ENCODE measurements at regions not wholly inside any gene's neighbourhood (a gene's known extent, or its start where the extent isn't known, plus 50 kb on each side); places are given as distances from the start of the nearest gene placed in this dataset.

DNA sequence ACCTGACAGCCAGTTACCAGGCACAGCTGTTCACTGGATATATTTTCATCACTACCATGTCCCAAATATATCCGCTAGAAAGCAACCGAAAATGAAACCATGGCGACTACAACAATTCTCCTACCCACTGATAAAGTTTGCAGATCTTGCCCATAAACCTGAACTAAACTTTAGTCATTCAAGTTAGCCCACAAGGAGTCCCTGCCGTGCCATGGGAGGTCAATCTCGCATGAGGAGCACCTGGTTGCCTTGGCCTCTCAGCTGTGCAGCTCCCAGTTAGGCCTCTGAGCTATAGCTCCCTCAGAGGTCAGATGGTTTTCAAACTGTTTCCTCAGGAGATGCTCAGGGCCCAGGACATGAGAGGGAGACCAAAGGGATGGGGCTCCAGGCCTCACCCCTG is 211.1 kb upstream of the RNF32 start:
- H3K27me3 ChIP-seq (ENCODE audit: control insufficient read depth, insufficient read depth, low read length): no peaks in the 10 kb centered on the region
- no peaks in the 10 kb centered on the region for H3K36me3 ChIP-seq (ENCODE audit: control insufficient read depth, insufficient read depth, low read length)
- H3K27ac ChIP-seq (ENCODE audit: insufficient read depth, low read length): no peak overlapping the region
- H4K20me1 ChIP-seq (ENCODE audit: control insufficient read depth, extremely low read depth, insufficient read depth, low read length): no peaks in the 10 kb centered on the region
- H2AFZ ChIP-seq (ENCODE audit: low read length): no peak overlapping the region
- H3K4me2 ChIP-seq (ENCODE audit: extremely low read depth, insufficient read depth, low read length): no peak overlapping the region
- no peak for DNase-seq (ENCODE audit: low read depth in 2 of 2)
- no peaks in the 10 kb centered on the region for H3K4me1 ChIP-seq (ENCODE audit: control insufficient read depth, extremely low read depth, insufficient read depth, low read length)
- no peaks in the 10 kb centered on the region for H3K79me2 ChIP-seq (ENCODE audit: control insufficient read depth, insufficient read depth, low read length)
- no peak overlapping the region for H3K9ac ChIP-seq (ENCODE audit: insufficient read depth, low read length)
- no peaks in the 10 kb centered on the region for H3K9me3 ChIP-seq (ENCODE audit: control insufficient read depth, insufficient read depth, low read depth, low read length)
- TF ChIP-seq CTCF (conservative IDR thresholded peaks at IDR 0.05 in 1 of 2, IDR thresholded peaks at IDR 0.05 in 1 of 2; ENCODE audit: low read depth in 1 of 2, low read length in 2 of 2): no peak
- no peak for TF ChIP-seq EZH2 (IDR thresholded peaks at IDR 0.05; ENCODE audit: low read length, missing control alignments)
- no peak overlapping the region for H3K4me3 ChIP-seq (replicated peaks in 1 of 4; ENCODE audit: control extremely low read depth in 1 of 4, insufficient read depth in 1 of 4, low read depth in 3 of 4, low read length in 4 of 4)

DNA sequence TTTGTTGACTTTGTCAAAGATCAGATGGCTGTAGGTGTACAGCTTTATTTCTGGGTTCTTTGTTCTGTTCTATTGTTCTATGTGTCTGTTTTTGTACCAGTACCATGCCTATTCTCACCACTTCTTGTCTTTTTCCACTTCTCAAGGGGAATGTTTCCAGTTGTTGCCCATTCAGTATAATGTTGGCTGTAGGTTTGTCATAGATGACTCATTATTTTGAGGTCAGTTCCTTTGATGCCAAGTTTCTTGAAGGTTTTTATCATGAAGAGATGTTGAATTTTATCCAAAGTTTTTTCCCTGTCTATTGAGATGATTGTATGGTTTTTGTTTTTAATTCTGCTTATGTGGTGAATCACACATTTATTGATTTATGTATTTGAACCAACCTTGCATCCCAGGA is 216.7 kb upstream of the RNF32 start:
- no peaks in the 10 kb centered on the region for H4K20me1 ChIP-seq (ENCODE audit: control insufficient read depth, extremely low read depth, insufficient read depth, low read length)
- no peak overlapping the region for H3K4me2 ChIP-seq (ENCODE audit: extremely low read depth, insufficient read depth, low read length)
- H3K27me3 ChIP-seq (ENCODE audit: control insufficient read depth, insufficient read depth, low read length): no peaks in the 10 kb centered on the region
- H3K4me3 ChIP-seq (replicated peaks in 1 of 4; ENCODE audit: control extremely low read depth in 1 of 4, insufficient read depth in 1 of 4, low read depth in 3 of 4, low read length in 4 of 4): no peak overlapping the region
- H2AFZ ChIP-seq (ENCODE audit: low read length): no peak overlapping the region
- H3K79me2 ChIP-seq (ENCODE audit: control insufficient read depth, insufficient read depth, low read length): no peaks in the 10 kb centered on the region
- H3K36me3 ChIP-seq (ENCODE audit: control insufficient read depth, insufficient read depth, low read length): no peaks in the 10 kb centered on the region
- DNase-seq (ENCODE audit: low read depth in 2 of 2): peak in 1 of 2 donors; percentile 2
- TF ChIP-seq CTCF (conservative IDR thresholded peaks at IDR 0.05 in 1 of 2, IDR thresholded peaks at IDR 0.05 in 1 of 2; ENCODE audit: low read depth in 1 of 2, low read length in 2 of 2): no peak
- H3K9me3 ChIP-seq (ENCODE audit: control insufficient read depth, insufficient read depth, low read depth, low read length): no peaks in the 10 kb centered on the region
- H3K9ac ChIP-seq (ENCODE audit: insufficient read depth, low read length): no peak overlapping the region
- H3K4me1 ChIP-seq (ENCODE audit: control insufficient read depth, extremely low read depth, insufficient read depth, low read length): no peaks in the 10 kb centered on the region
- no peak overlapping the region for H3K27ac ChIP-seq (ENCODE audit: insufficient read depth, low read length)

- H3K27me3 ChIP-seq (ENCODE audit: control insufficient read depth, insufficient read depth, low read length): no peaks in the 10 kb centered on the region
- TF ChIP-seq CTCF (conservative IDR thresholded peaks at IDR 0.05 in 1 of 2, IDR thresholded peaks at IDR 0.05 in 1 of 2; ENCODE audit: low read depth in 1 of 2, low read length in 2 of 2) (no peak), EZH2 (IDR thresholded peaks at IDR 0.05; ENCODE audit: low read length, missing control alignments) (no peak)
Observed at GRCh38 chr7:156420496-156420895, 220.1 kb upstream of the RNF32 start.

More at GRCh38 chr7:156420496-156420895, 220.1 kb upstream of the RNF32 start:
- Histone ChIP-seq H3K27ac (ENCODE audit: insufficient read depth, low read length) (no peak overlapping the region), H3K4me2 (ENCODE audit: extremely low read depth, insufficient read depth, low read length) (no peak overlapping the region), H3K9me3 (ENCODE audit: control insufficient read depth, insufficient read depth, low read depth, low read length) (no peaks in the 10 kb centered on the region), H3K4me3 (replicated peaks in 1 of 4; ENCODE audit: control extremely low read depth in 1 of 4, insufficient read depth in 1 of 4, low read depth in 3 of 4, low read length in 4 of 4) (no peak overlapping the region), H3K4me1 (ENCODE audit: control insufficient read depth, extremely low read depth, insufficient read depth, low read length) (no peaks in the 10 kb centered on the region), H2AFZ (ENCODE audit: low read length) (no peak overlapping the region), H3K9ac (ENCODE audit: insufficient read depth, low read length) (no peak overlapping the region), H3K36me3 (ENCODE audit: control insufficient read depth, insufficient read depth, low read length) (no peaks in the 10 kb centered on the region), H3K79me2 (ENCODE audit: control insufficient read depth, insufficient read depth, low read length) (no peaks in the 10 kb centered on the region), H4K20me1 (ENCODE audit: control insufficient read depth, extremely low read depth, insufficient read depth, low read length) (no peaks in the 10 kb centered on the region)
- no peak for DNase-seq (ENCODE audit: low read depth in 2 of 2)
